Adrenal gland (tissue), 5 donors: ENCODE measurements at regions not wholly inside any gene's neighbourhood (a gene's known extent, or its start where the extent isn't known, plus 50 kb on each side); places are given as distances from the start of the nearest gene placed in this dataset.

ENCODE experiments used
- CTCF ChIP-seq, 6 experiments: fragments of 450-650 bp in 4 of 6; fragments of 200-600 bp in 2 of 6; sonication (generic) in 1 of 6; IDR thresholded peaks; 1 replicate in 5 of 6; 2 replicates in 1 of 6; pipeline versions ENCODE4 v1.5.1 to v1.8.0; 2016 to 2021; ENCODE audit warnings: antibody characterized with exemption in 6 of 6, mild to moderate bottlenecking in 2 of 6, moderate library complexity in 1 of 6
- POLR2A ChIP-seq, 2 donors: fragments of 450-650 bp; IDR thresholded peaks; one replicate each; pipeline ENCODE4 v1.6.1; 2017; ENCODE audit warnings: antibody characterized with exemption in 2 of 2, mild to moderate bottlenecking in 2 of 2, moderate library complexity in 1 of 2
- donor health status: DM: no; HTN: no; CAD: no.

- TF ChIP-seq CTCF (IDR thresholded peaks at IDR 0.05) (no peak), POLR2A (IDR thresholded peaks at IDR 0.05) (no peak)
Measured at GRCh38 chr11:112652786-112653390, 308.3 kb upstream of the NCAM1 start.
